B cell (primary cell): ENCODE measurements at regions not wholly inside any gene's neighbourhood (a gene's known extent, or its start where the extent isn't known, plus 50 kb on each side); places are given as distances from the start of the nearest gene placed in this dataset.

Source experiments
- ATAC-seq: fragments of 200-7000 bp; cut with Tn5 transposase; one replicate; pipeline ENCODE4 v1.10.0; 2021; ENCODE audit warnings: low read depth, mild to moderate bottlenecking, moderate number of reproducible peaks, moderate library complexity
- CTCF ChIA-PET: fragments of 350-600 bp; sonication (Branson Sonifier 250); formaldehyde crosslinking; loops from one replicate; lab custom pipeline; 2021; ENCODE audit warnings: antibody characterized with exemption, inconsistent platforms; lab: Charles Lee
- POLR2A ChIA-PET: fragments of 350-600 bp; sonication (Branson Sonifier 250); formaldehyde crosslinking; loops from one replicate; lab custom pipeline; 2021; ENCODE audit warnings: antibody characterized with exemption; lab: Charles Lee
- DNase-seq: peaks from one replicate; pipeline ENCODE4 v3.0.0; 2013
- H2AFZ ChIP-seq: 2 replicates; pipeline ENCODE4 v1.6.1; 2012; ENCODE audit warnings: mild to moderate bottlenecking, low read depth, low read length; ENCODE audit not compliant: insufficient read depth, poor library complexity, severe bottlenecking
- H3K27ac ChIP-seq, 2 donors: 1 replicate in 1 of 2; 2 replicates in 1 of 2; pipeline ENCODE4 v1.5.1; 2012 to 2013; ENCODE audit warnings: low read length in 2 of 2, mild to moderate bottlenecking in 2 of 2, moderate library complexity in 1 of 2
- H3K27me3 ChIP-seq, 4 experiments: fragments of 200-600 bp in 1 of 4; sonication (generic) in 1 of 4; replicated peaks in 1 of 4; 1 replicate in 2 of 4; 2 replicates in 2 of 4; pipeline versions ENCODE4 v1.6.1 to v1.7.0; 2013 to 2016; ENCODE audit warnings: low read length in 3 of 4, mild to moderate bottlenecking in 2 of 4, mixed read lengths in 1 of 4, moderate library complexity in 1 of 4; ENCODE audit not compliant: insufficient read depth in 4 of 4, control insufficient read depth in 3 of 4; ENCODE audit errors: control extremely low read depth in 1 of 4
- H3K36me3 ChIP-seq, 2 experiments: replicated peaks in 1 of 2; 1 replicate in 1 of 2; 2 replicates in 1 of 2; pipeline versions ENCODE4 v1.6.1 to v1.7.1; 2013; ENCODE audit warnings: low read length in 1 of 2; ENCODE audit not compliant: insufficient read depth in 2 of 2, control insufficient read depth in 1 of 2; ENCODE audit errors: control extremely low read depth in 1 of 2, extremely low read depth in 1 of 2
- H3K4me1 ChIP-seq, 2 donors: fragments of 200-600 bp in 1 of 2; sonication (generic) in 1 of 2; 1 replicate in 1 of 2; 2 replicates in 1 of 2; pipeline versions ENCODE4 v1.5.1 to v1.6.1; 2013 to 2017; ENCODE audit warnings: low read length in 2 of 2; ENCODE audit not compliant: control insufficient read depth in 2 of 2, insufficient read depth in 2 of 2
- H3K4me2 ChIP-seq: replicated peaks from 2 replicates; pipeline ENCODE3; 2012; ENCODE audit warnings: mild to moderate bottlenecking, low read depth, low read length; ENCODE audit not compliant: poor library complexity, severe bottlenecking
- H3K4me3 ChIP-seq, 5 experiments: fragments of 200-600 bp in 1 of 5; sonication (generic) in 1 of 5; 1 replicate in 3 of 5; 2 replicates in 2 of 5; pipeline versions ENCODE4 v1.5.1 to v1.7.0; 2011 to 2016; ENCODE audit warnings: low read length in 4 of 5, mild to moderate bottlenecking in 4 of 5, low read depth in 2 of 5, control low read depth in 1 of 5, moderate library complexity in 1 of 5; ENCODE audit not compliant: insufficient read depth in 1 of 5; ENCODE audit errors: control extremely low read depth in 1 of 5, extremely low read depth in 1 of 5
- H3K79me2 ChIP-seq: fragments of 200-600 bp; sonication (generic); one replicate; pipeline ENCODE4 v1.6.0; 2016; ENCODE audit warnings: low read length; ENCODE audit not compliant: control insufficient read depth, insufficient read depth
- H3K9ac ChIP-seq: fragments of 200-600 bp; sonication (generic); 2 replicates; pipeline ENCODE4 v1.6.1; 2017; ENCODE audit warnings: mild to moderate bottlenecking, low read length, moderate library complexity
- H3K9me3 ChIP-seq, 3 donors: one replicate each; pipeline versions ENCODE4 v1.6.1 to v1.7.1; 2013; ENCODE audit warnings: low read length in 2 of 3; ENCODE audit not compliant: control insufficient read depth in 2 of 3, insufficient read depth in 1 of 3; ENCODE audit errors: control extremely low read depth in 1 of 3
- H4K20me1 ChIP-seq: 2 replicates; pipeline ENCODE4 v1.6.0; 2012; ENCODE audit warnings: mild to moderate bottlenecking, low read length; ENCODE audit not compliant: insufficient read depth, control insufficient read depth, poor library complexity, severe bottlenecking
- H3K27ac Mint-ChIP-seq: one replicate; pipeline ENCODE4 v1.8.0; 2021; ENCODE audit warnings: mixed read lengths
- H3K27me3 Mint-ChIP-seq: one replicate; pipeline ENCODE4 v1.8.0; 2021; ENCODE audit warnings: mixed read lengths
- H3K4me1 Mint-ChIP-seq: one replicate; pipeline ENCODE4 v1.8.0; 2021; ENCODE audit warnings: mixed read lengths
- H3K4me3 Mint-ChIP-seq: one replicate; pipeline ENCODE4 v1.8.0; 2021; ENCODE audit warnings: mixed read lengths
- H3K9me3 Mint-ChIP-seq: one replicate; pipeline ENCODE4 v1.8.0; 2022; ENCODE audit warnings: mixed read lengths; ENCODE audit not compliant: insufficient read depth
- CTCF ChIP-seq: fragments of 200-600 bp; IDR thresholded peaks from one replicate; pipeline ENCODE4 v1.8.0; 2022; ENCODE audit warnings: antibody characterized with exemption, mild to moderate bottlenecking
- EZH2 ChIP-seq: IDR thresholded peaks from 2 replicates; pipeline ENCODE4 v1.6.1; 2012; ENCODE audit warnings: borderline replicate concordance, low read depth, mild to moderate bottlenecking, moderate library complexity, low read length; ENCODE audit not compliant: insufficient read depth, poor library complexity, severe bottlenecking
- WGBS: methylation state at CpG from one replicate; pipeline ENCODE4 v1.1.5; 2013; ENCODE audit warnings: missing lambda C conversion rate; ENCODE audit not compliant: insufficient coverage; 5-methylcytosine and 5-hydroxymethylcytosine counted together
- intact Hi-C: fragments of 100-400 bp; cut with micrococcal nuclease; formaldehyde crosslinking; loops from one replicate; pipeline ENCODE4 v1.10.0; 2022

DNA sequence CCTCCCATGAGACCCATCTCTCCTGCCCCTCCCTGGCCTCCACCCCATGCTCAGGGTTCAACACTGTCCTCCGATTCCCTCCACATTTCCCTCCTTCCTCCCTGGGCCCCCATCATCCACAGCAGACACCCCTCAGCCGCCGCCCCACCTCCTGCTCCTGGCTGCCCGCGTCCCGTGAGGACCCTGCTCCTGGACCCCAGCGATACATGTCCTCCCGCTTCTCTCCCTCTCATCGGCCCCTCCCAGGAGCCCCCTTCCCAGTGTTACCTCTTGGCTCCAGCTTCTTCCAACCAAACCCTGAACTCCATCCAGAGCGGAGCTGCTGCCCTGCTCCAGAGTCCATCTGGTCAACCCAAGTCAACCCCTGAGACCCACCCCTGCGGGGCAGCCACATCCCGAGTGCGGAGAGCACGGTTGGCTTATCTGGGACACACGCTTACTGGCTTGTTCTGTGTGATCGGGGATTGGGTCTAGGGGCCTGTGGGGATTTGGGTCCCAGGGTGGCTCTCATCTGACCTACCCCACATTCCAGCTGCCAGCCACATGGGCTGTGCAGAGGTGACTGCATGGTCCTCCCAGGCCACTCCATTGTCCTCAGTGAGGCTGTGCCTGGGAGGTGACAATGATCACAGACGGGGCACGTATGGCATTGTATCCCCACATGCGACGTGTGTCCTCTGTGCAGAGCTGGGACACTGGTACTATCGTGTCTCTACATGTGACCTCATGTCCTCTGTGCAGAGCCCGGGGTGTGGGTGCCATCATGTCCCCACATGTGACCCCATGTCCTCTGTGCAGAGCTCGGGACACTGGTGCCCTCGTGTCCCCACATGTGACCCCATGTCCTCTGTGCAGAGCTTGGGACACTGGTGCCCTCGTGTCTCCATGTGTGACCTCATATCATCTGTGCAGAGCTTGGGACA, 333.6 kb downstream of the ADGRD1 start:
- no peak for DNase-seq
- H3K27me3 Mint-ChIP-seq: no peaks in the 10 kb centered on the region
- Histone ChIP-seq H3K4me2 (no peak overlapping the region), H3K9ac (no peak overlapping the region), H3K4me3 (no peak overlapping the region), H3K36me3 (no peaks in the 10 kb centered on the region), H3K9me3 (no peaks in the 10 kb centered on the region), H3K27ac (no peak overlapping the region), H3K79me2 (no peaks in the 10 kb centered on the region), H3K4me1 (no peaks in the 10 kb centered on the region), H2AFZ (no peak overlapping the region), H4K20me1 (no peaks in the 10 kb centered on the region), H3K27me3 (no peaks in the 10 kb centered on the region)
- no peaks in the 10 kb centered on the region for H3K4me1 Mint-ChIP-seq
- POLR2A ChIA-PET: no interaction called here
- peaks cover 3% of the 10 kb centered on the region for H3K9me3 Mint-ChIP-seq
- H3K4me3 Mint-ChIP-seq: no peak overlapping the region
- no peak overlapping the region for H3K27ac Mint-ChIP-seq
- no peak for ATAC-seq
- 95% methylated on average over 18 of the region's 25 CpGs for WGBS
- intact Hi-C loops: no loop called here
- CTCF ChIA-PET: no interaction called here
- TF ChIP-seq CTCF (no peak), EZH2 (no peak)

GRCh38 chr12:131287938-131288764, 334.4 kb downstream of the ADGRD1 start:
- Histone ChIP-seq H3K9ac (no peak overlapping the region), H3K79me2 (no peaks in the 10 kb centered on the region), H3K27me3 (no peaks in the 10 kb centered on the region), H2AFZ (no peak overlapping the region), H3K4me2 (no peak overlapping the region), H3K4me1 (no peaks in the 10 kb centered on the region), H3K4me3 (no peak overlapping the region), H3K36me3 (no peaks in the 10 kb centered on the region), H3K9me3 (no peaks in the 10 kb centered on the region), H3K27ac (no peak overlapping the region), H4K20me1 (no peaks in the 10 kb centered on the region)
- WGBS: 95% methylated on average over 15 of the region's 27 CpGs
- H3K4me1 Mint-ChIP-seq: no peaks in the 10 kb centered on the region
- DNase-seq (no peak), ATAC-seq (no peak)
- TF ChIP-seq CTCF (no peak), EZH2 (no peak)
- H3K9me3 Mint-ChIP-seq: peaks cover 3% of the 10 kb centered on the region
- H3K4me3 Mint-ChIP-seq: no peak overlapping the region
- no peak overlapping the region for H3K27ac Mint-ChIP-seq
- intact Hi-C loops: no loop called here
- CTCF ChIA-PET: no interaction called here
- H3K27me3 Mint-ChIP-seq: no peaks in the 10 kb centered on the region
- POLR2A ChIA-PET: no interaction called here
